HG02840 (cell line): ENCODE measurements at regions not wholly inside any gene's neighbourhood (a gene's known extent, or its start where the extent isn't known, plus 50 kb on each side); places are given as distances from the start of the nearest gene placed in this dataset.
"Not testable (repeated sequence)": the region's sequence is repeated elsewhere in the genome, so short reads cannot be mapped to it uniquely, and the experiment has no call there.

Experiments used
- ATAC-seq: cut with Tn5 transposase; IDR thresholded peaks from one replicate; pipeline ENCODE4 v1.9.1; 2021; ENCODE audit warnings: mild to moderate bottlenecking, moderate library complexity, moderate number of reproducible peaks; ENCODE audit not compliant: unreplicated experiment, low FRiP score

DNA sequence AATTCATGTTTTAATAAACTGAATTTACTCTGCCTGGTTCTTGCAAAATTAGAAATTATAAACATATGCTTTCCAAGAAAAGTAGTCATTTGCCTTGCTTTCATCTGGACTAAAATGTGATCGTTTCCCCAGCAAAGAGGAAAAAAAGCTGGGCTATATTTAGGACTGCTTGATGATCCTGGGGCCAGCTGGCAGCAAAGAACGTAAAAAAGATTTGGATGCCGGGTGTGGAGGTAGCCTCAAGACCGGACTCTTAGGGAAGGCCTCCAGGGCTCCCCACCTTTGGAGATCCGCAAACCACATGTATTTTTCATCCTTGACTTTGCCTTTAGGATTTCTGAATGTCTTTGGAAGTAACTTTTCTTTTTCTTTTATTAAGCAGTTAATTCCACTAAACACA lies 156.1 kb upstream of the SEMA6A start:
- ATAC-seq, result no peak

- ATAC-seq, result no peak
These were observed 155.6 kb upstream of the SEMA6A start for GRCh38 chr5:116730185-116730584.

GRCh38 chr5:116727248-116727647 lies 152.6 kb upstream of the SEMA6A start:
- no peak for ATAC-seq

- not testable (repeated sequence) for ATAC-seq
These were observed 151.6 kb upstream of the SEMA6A start for GRCh38 chr5:116726180-116726579.

- ATAC-seq, result no peak
These were observed 150.3 kb upstream of the SEMA6A start for GRCh38 chr5:116724971-116725370.

GRCh38 chr5:116722651-116723050 lies 148.0 kb upstream of the SEMA6A start:
- no peak for ATAC-seq

DNA sequence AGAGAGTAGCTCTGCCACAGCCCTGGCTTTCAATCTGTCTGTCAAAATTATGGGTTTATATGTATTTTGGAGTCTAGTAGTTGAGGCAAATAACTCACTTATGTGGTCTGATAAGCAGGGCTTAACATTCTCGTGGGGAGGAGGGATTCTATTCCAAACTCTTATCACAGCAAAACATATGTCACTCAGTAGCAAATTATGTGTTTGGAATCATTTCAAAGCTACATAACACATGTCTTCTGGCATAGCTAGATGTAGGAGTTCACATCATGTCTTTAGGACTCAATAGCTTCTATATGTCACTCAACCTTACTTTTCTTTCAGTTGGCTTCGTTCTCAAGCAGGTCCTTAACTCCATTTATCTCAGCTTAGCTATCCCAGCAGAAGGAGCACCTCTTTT lies 144.5 kb upstream of the SEMA6A start:
- ATAC-seq, result no peak

DNA sequence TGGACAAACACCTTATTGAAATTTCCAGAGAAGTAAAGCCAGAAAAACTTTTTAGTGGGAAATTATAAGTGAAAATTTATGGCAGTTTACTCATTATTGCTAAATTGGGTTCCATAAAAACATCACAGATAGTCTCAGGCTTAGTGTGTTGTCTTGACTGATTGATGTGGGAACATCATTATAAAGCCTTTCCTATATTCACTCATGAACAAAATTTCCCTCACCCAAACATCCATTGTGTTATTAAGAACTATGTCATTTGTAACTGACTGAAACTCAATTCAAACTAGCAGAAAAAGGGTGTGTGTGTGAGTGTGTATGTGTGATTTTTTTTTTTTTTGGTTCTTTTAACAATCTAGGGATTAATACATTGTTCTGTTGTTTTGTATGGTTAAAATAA lies 143.7 kb upstream of the SEMA6A start:
- ATAC-seq, result no peak

DNA sequence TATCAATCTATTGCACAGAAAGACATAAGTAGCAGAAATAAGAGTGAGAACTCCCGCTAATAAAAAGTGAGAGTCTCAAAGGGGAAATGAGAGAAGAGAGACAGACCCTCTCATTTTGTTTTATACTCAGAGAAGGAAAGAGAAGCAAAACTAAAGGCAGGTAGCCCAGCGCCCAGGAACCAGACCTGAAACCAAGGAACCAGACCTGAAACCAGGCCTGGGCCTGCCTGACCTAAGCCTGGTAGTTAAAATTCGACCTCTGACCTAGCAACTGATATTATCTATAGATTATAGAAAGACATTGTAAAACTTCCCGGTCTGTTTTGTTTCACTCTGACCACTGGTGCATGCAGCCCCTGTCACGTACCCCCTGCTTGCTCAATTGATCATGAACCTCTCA lies 134.5 kb upstream of the SEMA6A start:
- no peak for ATAC-seq

- ATAC-seq, result not testable (repeated sequence)
These were observed 130.5 kb upstream of the SEMA6A start for GRCh38 chr5:116705121-116705519.

GRCh38 chr5:116703941-116704340 lies 129.3 kb upstream of the SEMA6A start:
- ATAC-seq, result no peak

- ATAC-seq, result no peak
These were observed 128.7 kb upstream of the SEMA6A start for GRCh38 chr5:116703328-116703727.

DNA sequence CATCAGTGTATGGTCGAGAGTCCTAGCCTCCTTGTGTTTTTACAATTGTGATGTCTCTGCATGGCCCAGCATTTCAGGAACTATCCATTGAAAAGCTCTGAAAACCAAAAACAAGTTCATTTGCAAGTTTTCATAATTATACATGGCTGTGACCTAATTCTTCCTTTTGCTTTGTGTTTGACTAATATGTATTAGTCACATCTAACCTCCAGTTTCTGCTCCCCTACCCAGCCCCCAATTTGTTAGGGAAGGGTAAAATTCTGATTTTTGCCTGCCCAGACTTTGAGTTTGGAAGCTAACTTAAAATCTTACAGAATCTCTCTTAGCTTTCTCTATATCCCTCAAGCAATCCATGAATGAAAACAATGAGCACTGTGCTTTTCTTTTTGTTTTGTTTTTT lies 128.2 kb upstream of the SEMA6A start:
- no peak for ATAC-seq

GRCh38 chr5:116699332-116699731 lies 124.7 kb upstream of the SEMA6A start:
- no peak for ATAC-seq

- ATAC-seq, result peak; percentile 76
These were observed 121.7 kb upstream of the SEMA6A start for GRCh38 chr5:116696366-116696765.

GRCh38 chr5:116695681-116696080 lies 121.1 kb upstream of the SEMA6A start:
- ATAC-seq, result no peak

- no peak for ATAC-seq
These were observed 111.8 kb upstream of the SEMA6A start for GRCh38 chr5:116686438-116686837.

DNA sequence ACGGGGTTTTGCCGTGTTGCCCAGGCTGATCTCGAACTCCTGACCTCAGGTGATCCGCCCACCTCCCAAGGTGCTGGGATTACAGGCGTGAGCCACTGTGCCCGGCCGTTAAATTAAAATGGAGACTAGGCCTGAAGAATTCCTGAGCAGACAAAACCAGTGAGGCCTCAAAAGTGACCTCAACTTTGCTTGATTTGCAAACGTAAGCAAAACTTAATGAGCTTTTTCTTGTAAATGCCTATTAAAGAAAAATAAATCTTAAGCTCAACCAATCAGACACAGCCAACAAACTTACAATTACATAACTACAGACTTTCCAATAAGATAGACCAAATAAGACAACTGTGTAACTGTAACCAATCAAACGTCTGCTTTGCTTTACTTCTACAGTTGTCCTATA lies 111.3 kb upstream of the SEMA6A start:
- no peak for ATAC-seq

DNA sequence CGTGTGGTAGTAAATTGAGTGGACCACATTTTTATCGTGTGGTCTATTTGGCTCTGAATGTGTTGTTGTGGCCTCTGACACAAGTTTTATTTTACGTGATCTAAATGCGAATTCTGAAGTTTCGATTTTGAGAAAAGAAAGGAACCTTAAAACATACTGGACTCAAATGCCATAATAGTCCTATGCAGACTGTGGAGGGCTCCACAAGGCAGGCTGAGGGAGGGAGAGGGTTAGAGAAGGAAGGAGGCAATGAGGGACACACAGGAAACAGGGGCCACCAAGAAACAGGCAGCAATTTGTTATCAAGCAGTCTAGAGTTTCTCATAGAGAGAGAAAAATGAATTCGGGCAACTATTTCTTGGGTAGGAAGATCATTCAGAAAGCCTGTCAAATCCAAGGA lies 110.4 kb upstream of the SEMA6A start:
- ATAC-seq, result no peak

GRCh38 chr5:116681334-116682013 lies 106.9 kb upstream of the SEMA6A start:
- ATAC-seq, result peak; percentile 97

DNA sequence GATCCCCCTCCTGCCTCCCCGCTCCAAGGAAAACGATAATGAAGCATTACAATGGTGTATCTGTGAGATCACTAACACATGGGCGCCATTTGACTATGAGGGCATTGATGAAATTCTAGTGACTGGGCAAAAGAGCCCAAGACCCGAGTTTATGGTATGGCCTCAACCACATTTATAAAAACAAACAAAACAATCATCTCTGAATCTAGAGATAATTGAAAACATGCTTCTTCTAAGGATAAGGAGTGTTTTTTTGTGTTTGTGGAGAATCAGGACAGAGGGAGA lies 100.9 kb upstream of the SEMA6A start:
- ATAC-seq, result no peak

GRCh38 chr5:116674881-116675625 lies 100.4 kb upstream of the SEMA6A start:
- ATAC-seq, result no peak
